Neutrophil (primary cell): ENCODE measurements at regions not wholly inside any gene's neighbourhood (a gene's known extent, or its start where the extent isn't known, plus 50 kb on each side); places are given as distances from the start of the nearest gene placed in this dataset.

Experiments used
- H3K27ac ChIP-seq: fragments of 200-600 bp; sonication (generic); 2 replicates; pipeline ENCODE4 v1.5.1; 2016; ENCODE audit warnings: mild to moderate bottlenecking, moderate library complexity
- H3K27me3 ChIP-seq: fragments of 200-600 bp; sonication (generic); 2 replicates; pipeline ENCODE4 v1.6.0; 2016; ENCODE audit warnings: mild to moderate bottlenecking
- H3K36me3 ChIP-seq: fragments of 200-600 bp; sonication (generic); 2 replicates; pipeline ENCODE4 v1.5.1; 2017
- H3K4me1 ChIP-seq, 2 experiments: fragments of 200-600 bp in 1 of 2; sonication (generic) in 1 of 2; 1 replicate in 1 of 2; 2 replicates in 1 of 2; pipeline versions ENCODE4 v1.5.1 to v1.6.1; 2013 to 2016; ENCODE audit warnings: low read depth in 1 of 2, low read length in 1 of 2, mild to moderate bottlenecking in 1 of 2, moderate library complexity in 1 of 2; ENCODE audit not compliant: control insufficient read depth in 1 of 2, insufficient read depth in 1 of 2
- H3K4me3 ChIP-seq, 2 experiments: fragments of 200-600 bp in 1 of 2; sonication (generic) in 1 of 2; 1 replicate in 1 of 2; 2 replicates in 1 of 2; pipeline ENCODE4 v1.5.1; 2013 to 2016; ENCODE audit warnings: low read depth in 1 of 2, low read length in 1 of 2, mild to moderate bottlenecking in 1 of 2, moderate library complexity in 1 of 2
- H3K9me3 ChIP-seq: fragments of 200-600 bp; sonication (generic); 2 replicates; pipeline ENCODE4 v1.5.1; 2016
- CTCF ChIP-seq: fragments of 200-600 bp; sonication (generic); IDR thresholded peaks from 2 replicates; pipeline ENCODE4 v1.5.1; 2016; ENCODE audit warnings: antibody characterized with exemption

DNA sequence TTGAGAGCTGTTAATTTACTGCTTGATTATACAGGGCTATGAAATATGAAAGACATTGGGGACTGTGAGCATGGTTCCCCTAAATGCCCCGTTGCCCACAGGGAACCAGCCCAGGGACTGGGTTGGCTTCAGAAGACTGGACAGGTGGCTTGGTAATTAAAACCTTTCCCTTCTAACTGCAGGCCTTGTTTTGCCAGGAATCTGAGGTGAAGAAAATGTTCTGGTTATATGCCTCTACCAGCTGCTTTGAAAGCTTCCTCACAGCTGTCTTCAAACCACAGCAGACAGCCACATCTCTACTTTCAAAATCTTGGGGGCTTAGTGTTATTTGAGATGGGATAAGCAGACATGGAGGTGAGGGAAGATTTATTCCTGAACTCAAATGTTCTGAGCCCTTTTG is 153.3 kb upstream of the SPRY4 start:
- Histone ChIP-seq H3K27me3 (peaks cover 11% of the 10 kb centered on the region), H3K4me1 (no peaks in the 10 kb centered on the region), H3K36me3 (no peaks in the 10 kb centered on the region), H3K9me3 (no peaks in the 10 kb centered on the region), H3K4me3 (no peak overlapping the region), H3K27ac (no peak overlapping the region)
- no peak for TF ChIP-seq CTCF

- Histone ChIP-seq H3K27me3 (peaks cover 11% of the 10 kb centered on the region), H3K27ac (no peak overlapping the region)
- TF ChIP-seq CTCF: no peak
These were observed 150.3 kb upstream of the SPRY4 start for GRCh38 chr5:142475102-142475513.

DNA sequence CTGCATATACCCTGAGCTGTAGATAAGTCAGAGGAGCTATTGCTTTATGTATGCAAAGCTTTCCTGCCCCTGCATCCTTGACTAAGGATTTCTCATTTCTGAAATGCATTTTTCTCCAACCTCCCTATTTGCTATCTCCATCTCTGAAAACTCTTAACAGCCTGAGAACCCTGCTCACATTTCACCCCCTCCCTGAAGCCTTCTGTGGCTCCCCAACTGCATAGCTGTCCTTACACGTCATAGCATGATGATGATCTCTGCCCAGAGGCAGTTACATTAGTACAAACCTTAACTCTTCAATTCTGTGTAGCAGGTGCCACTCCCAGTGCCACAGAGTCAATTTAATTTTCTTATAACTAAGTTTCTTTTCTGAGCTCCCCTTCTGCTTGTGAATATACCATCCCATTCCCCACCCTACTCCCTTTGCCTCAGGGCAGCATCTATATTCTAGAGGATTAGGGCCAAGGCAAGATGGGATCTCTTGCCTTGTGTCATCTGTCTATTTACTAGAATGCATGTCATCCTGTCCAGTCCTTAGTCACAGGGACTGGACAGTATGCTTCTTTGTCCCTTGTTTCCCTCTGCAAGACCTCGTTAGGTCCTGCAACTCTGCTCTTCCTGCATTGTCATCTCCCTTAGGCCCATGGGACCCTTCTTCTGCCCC is 149.7 kb upstream of the SPRY4 start:
- TF ChIP-seq CTCF: no peak
- H3K36me3 ChIP-seq: no peaks in the 10 kb centered on the region
- H3K4me3 ChIP-seq: no peak overlapping the region
- peaks cover 11% of the 10 kb centered on the region for H3K27me3 ChIP-seq
- no peak overlapping the region for H3K27ac ChIP-seq
- H3K4me1 ChIP-seq: no peaks in the 10 kb centered on the region
- no peaks in the 10 kb centered on the region for H3K9me3 ChIP-seq

More at GRCh38 chr5:142475102-142475513, 150.3 kb upstream of the SPRY4 start:
- Histone ChIP-seq H3K4me1 (no peaks in the 10 kb centered on the region), H3K4me3 (no peak overlapping the region), H3K36me3 (no peaks in the 10 kb centered on the region), H3K9me3 (no peaks in the 10 kb centered on the region)

GRCh38 chr5:142473038-142473437 is 148.2 kb upstream of the SPRY4 start:
- H3K9me3 ChIP-seq: no peaks in the 10 kb centered on the region
- no peak for TF ChIP-seq CTCF
- no peak overlapping the region for H3K27ac ChIP-seq
- peaks cover 11% of the 10 kb centered on the region for H3K27me3 ChIP-seq
- H3K4me3 ChIP-seq: no peak overlapping the region
- no peaks in the 10 kb centered on the region for H3K36me3 ChIP-seq
- H3K4me1 ChIP-seq: no peaks in the 10 kb centered on the region

GRCh38 chr5:142472306-142472951 is 147.6 kb upstream of the SPRY4 start:
- Histone ChIP-seq H3K4me3 (no peak overlapping the region), H3K27me3 (peaks cover 13% of the 10 kb centered on the region), H3K27ac (no peak overlapping the region), H3K4me1 (no peaks in the 10 kb centered on the region), H3K9me3 (no peaks in the 10 kb centered on the region), H3K36me3 (no peaks in the 10 kb centered on the region)
- TF ChIP-seq CTCF: no peak
